Large intestine (tissue), 3 donors: ENCODE measurements at regions not wholly inside any gene's neighbourhood (a gene's known extent, or its start where the extent isn't known, plus 50 kb on each side); places are given as distances from the start of the nearest gene placed in this dataset.
"Not testable (repeated sequence)": the region's sequence is repeated elsewhere in the genome, so short reads cannot be mapped to it uniquely, and the experiment has no call there.

ENCODE experiments used
- DNase-seq, 2 donors: peaks; one replicate each; pipeline versions ENCODE4 v3.0.0 to v3.0.0-alpha.2; 2013
- H3K27ac ChIP-seq: one replicate; pipeline ENCODE4 v1.5.1; 2013; ENCODE audit warnings: low read length
- H3K27me3 ChIP-seq: 2 replicates; pipeline ENCODE4 v1.6.1; 2013; ENCODE audit warnings: low read length; ENCODE audit not compliant: control insufficient read depth, insufficient read depth
- H3K36me3 ChIP-seq: 2 replicates; pipeline ENCODE4 v1.6.1; 2013; ENCODE audit warnings: low read length; ENCODE audit not compliant: control insufficient read depth, insufficient read depth
- H3K4me1 ChIP-seq: one replicate; pipeline ENCODE4 v1.6.1; 2013; ENCODE audit warnings: low read length; ENCODE audit not compliant: control insufficient read depth, insufficient read depth
- H3K4me3 ChIP-seq: one replicate; pipeline ENCODE4 v1.5.1; 2013; ENCODE audit warnings: low read length
- H3K9me3 ChIP-seq: one replicate; pipeline ENCODE4 v1.6.1; 2013; ENCODE audit warnings: mild to moderate bottlenecking, low read depth, low read length, moderate library complexity; ENCODE audit not compliant: control insufficient read depth
- WGBS: methylation state at CpG from one replicate; pipeline ENCODE4 v1.1.5; 2013; ENCODE audit warnings: low lambda C conversion rate; ENCODE audit not compliant: insufficient coverage; 5-methylcytosine and 5-hydroxymethylcytosine counted together

DNA sequence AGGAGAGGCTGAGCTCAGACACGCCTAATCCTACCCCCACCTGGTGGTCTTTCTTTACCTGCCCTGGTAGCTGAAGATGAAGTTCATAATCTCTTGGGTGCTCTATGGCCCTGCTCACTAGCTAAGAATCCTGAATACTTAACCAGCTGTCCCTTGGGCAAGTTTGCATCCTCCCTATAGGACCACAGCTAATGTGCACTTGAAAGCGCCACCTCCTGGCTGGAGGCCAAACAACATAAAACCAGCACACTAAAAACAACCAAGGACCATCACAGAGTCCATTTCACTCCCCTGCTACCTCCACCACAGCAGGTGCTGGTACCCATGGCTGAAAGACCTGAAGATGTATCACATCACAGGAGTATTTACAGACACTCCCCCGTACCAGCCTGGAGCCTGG, 155.5 kb upstream of the SLC24A3 start:
- no CpG with 5 or more reads among the region's 3 CpGs for WGBS
- Histone ChIP-seq H3K27me3 (no peaks in the 10 kb centered on the region), H3K4me3 (no peak overlapping the region), H3K36me3 (no peaks in the 10 kb centered on the region), H3K9me3 (peaks cover 8% of the 10 kb centered on the region), H3K4me1 (no peaks in the 10 kb centered on the region), H3K27ac (no peak overlapping the region)
- no peak for DNase-seq

DNA sequence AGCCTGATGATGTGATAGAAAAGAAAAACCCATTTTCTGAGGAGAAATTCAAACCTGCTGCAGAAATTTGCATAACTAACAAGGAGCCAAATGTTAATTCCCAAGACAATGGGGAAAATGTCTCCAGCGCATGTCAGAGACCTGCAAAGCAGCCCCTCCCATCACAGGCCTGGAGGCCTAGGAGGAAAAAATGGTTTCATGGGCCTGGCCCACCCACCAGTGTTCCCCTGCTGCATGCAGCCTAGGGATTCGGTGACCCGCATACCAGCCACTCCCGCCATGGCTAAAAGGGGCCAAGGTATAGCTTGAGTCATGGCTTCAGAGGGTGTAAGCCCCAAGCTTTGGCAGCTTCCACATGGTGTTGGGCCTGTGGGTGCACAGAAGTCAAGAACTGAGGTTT, 147.7 kb upstream of the SLC24A3 start:
- H3K36me3 ChIP-seq, DNase-seq, H3K9me3 ChIP-seq, H3K4me3 ChIP-seq, H3K27ac ChIP-seq, H3K27me3 ChIP-seq, H3K4me1 ChIP-seq: not testable (repeated sequence)
- WGBS: no CpG with 5 or more reads among the region's 4 CpGs

DNA sequence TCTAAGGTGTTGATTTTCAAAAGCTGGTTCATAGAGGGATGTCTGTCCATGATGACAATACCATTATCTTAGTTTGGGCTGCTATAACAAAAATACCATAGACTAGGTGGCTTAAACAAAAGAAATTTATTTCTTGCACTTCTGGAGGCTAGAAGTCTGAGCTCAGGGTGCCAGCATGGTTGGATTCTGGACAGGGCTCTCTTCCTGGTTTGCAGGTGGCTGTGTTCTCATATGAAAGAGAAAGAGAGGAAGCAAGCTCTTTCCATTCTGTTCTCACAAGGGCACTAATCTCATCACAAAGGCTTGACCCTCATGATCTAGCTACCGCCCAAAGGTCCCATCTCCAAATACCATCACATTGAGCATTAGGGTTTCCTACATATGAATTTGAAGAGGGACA, 144.5 kb upstream of the SLC24A3 start:
- H3K27ac ChIP-seq: no peak overlapping the region
- no peak overlapping the region for H3K4me3 ChIP-seq
- no peaks in the 10 kb centered on the region for H3K27me3 ChIP-seq
- no peaks in the 10 kb centered on the region for H3K9me3 ChIP-seq
- no CpG with 5 or more reads among the region's 1 CpG for WGBS
- H3K4me1 ChIP-seq: no peaks in the 10 kb centered on the region
- no peaks in the 10 kb centered on the region for H3K36me3 ChIP-seq
- no peak for DNase-seq

DNA sequence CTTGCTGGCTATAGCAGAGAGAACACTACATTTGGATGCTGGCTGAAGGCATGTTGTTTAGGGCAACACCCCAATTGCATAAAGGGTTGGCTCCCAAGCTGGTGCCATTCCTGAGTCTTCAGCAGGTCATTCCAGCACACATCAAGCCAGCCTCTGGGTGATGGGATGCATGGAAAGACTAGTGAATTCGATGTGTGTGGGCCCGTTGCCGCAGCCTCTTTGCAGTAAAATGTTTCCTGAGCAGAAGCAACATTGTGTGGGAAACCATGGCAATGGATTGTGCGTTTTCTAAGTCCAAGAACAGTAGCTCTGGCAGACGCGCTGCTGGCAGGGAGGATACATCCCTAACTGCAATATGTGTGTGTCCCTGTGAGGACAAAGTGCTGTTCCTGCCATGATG, 142.4 kb upstream of the SLC24A3 start:
- no peak for DNase-seq
- no CpG with 5 or more reads among the region's 6 CpGs for WGBS

DNA sequence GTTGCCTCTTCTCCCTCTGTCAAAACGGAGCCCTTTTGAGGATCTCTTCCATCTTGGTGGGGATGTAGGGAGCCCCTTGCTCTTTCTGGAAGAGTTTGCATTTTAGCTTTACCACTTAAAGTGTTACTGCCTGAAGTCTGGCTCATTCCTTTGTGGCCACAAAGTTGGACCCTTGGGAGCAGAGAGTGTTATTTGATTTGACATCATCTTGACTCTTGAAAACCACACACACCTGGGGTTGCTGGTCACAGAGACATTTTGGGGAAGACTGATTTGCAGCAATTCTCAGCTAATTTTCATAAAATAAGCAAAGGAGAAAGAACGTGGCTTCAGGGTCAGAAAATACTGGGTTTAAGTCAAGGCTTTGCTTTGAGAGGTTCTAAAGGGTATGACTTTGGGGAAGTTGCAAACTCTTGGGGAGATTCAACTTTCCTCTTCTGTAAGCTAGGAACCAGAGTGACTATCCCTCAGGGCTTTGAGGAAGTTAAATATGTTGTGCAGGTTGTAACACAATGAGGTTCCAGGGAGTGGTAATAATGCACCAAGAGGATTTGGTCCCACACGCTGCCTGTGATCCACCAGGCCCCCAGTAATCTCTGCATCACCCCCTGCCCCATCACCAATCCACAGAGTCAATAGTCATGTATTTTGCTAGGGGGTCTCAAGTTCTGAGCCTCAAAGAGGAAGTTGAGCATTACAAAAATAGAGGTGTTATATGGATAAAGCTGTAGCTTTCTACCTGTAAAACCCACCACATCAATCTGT, 141.6 kb upstream of the SLC24A3 start:
- WGBS: 83% methylated on average over 1 of the region's 3 CpGs
- Histone ChIP-seq H3K36me3 (no peaks in the 10 kb centered on the region), H3K27ac (no peak overlapping the region)

More for the DNA sequence above, 142.4 kb upstream of the SLC24A3 start:
- H3K4me1 ChIP-seq: no peaks in the 10 kb centered on the region
- H3K4me3 ChIP-seq: no peak overlapping the region
- H3K36me3 ChIP-seq: no peaks in the 10 kb centered on the region
- no peak overlapping the region for H3K27ac ChIP-seq
- H3K27me3 ChIP-seq: no peaks in the 10 kb centered on the region
- no peaks in the 10 kb centered on the region for H3K9me3 ChIP-seq

DNA sequence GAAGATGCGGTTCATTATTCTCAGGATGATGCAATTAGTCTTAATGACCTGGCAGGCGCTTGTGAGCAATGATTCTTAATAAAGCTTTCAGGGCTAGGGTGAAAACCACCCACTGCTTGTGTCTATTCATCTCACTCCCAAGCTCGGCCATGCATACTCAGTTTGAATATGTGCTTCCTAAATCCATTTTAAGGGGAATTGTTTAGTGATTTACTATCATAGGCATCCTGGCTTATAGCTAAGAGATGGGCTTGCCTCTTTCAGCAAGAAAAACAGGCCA, 141.1 kb upstream of the SLC24A3 start:
- no peak overlapping the region for H3K27ac ChIP-seq
- no peaks in the 10 kb centered on the region for H3K36me3 ChIP-seq
- DNase-seq: no peak
- H3K27me3 ChIP-seq: no peaks in the 10 kb centered on the region
- no peaks in the 10 kb centered on the region for H3K4me1 ChIP-seq
- H3K9me3 ChIP-seq: no peaks in the 10 kb centered on the region
- no peak overlapping the region for H3K4me3 ChIP-seq
- WGBS: 100% methylated on average over 1 of the region's 3 CpGs

More for the DNA sequence above, 141.6 kb upstream of the SLC24A3 start:
- no peaks in the 10 kb centered on the region for H3K27me3 ChIP-seq
- H3K4me3 ChIP-seq: no peak overlapping the region
- H3K4me1 ChIP-seq: no peaks in the 10 kb centered on the region
- no peaks in the 10 kb centered on the region for H3K9me3 ChIP-seq
- DNase-seq: no peak

DNA sequence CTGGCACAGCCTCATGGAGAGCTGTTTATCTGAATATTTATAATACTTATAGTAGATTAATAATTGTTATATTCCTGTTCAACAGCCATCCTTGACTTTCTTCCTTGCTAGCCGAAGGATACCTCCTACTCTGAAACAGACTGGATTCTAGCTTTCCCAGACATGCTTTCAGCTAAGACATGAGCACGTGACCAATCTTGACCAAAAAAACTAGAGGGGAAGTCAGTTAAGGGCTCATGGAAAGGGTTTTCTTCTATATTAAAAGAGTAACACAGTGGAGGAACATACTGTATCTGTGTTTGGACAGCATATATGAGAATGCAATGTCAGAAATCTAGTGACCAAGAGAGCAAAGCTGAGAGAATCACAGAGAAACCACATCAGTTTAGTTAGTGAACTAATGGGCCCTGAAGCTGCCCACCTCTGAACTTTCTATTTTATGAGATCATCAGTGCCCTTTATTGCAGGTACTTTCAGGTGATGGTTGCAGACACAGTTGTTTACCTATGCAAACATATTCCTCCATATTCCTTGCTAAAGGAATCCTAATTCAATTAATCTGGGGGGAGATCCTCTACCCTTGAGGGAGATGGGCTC, 140.4 kb upstream of the SLC24A3 start:
- H3K4me1 ChIP-seq: no peaks in the 10 kb centered on the region
- 83% methylated on average over 1 of the region's 2 CpGs for WGBS
- no peaks in the 10 kb centered on the region for H3K9me3 ChIP-seq
- no peak for DNase-seq
- H3K4me3 ChIP-seq: no peak overlapping the region
- no peaks in the 10 kb centered on the region for H3K36me3 ChIP-seq
- no peaks in the 10 kb centered on the region for H3K27me3 ChIP-seq
- no peak overlapping the region for H3K27ac ChIP-seq

DNA sequence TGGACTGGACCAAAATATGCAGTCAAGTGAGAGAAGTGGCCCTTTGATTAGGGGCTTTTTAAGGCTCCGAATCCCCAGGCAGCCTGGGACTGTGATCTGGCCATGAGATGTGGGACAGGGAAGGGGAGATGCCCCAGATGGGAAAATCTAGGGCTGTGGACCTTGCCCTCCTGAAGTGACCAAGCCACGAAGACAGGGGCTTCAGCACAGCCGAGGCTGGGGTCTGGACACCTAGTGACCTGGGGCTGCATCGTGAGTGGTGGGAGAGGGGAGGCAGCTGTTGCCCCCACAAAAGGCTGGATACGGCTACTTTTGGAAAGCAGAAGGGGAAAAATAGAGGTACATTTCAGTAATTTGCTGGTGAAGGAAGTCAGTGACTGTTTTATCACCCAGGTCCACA, 139.5 kb upstream of the SLC24A3 start:
- H3K27ac ChIP-seq: no peak overlapping the region
- H3K4me1 ChIP-seq: no peaks in the 10 kb centered on the region
- no peaks in the 10 kb centered on the region for H3K9me3 ChIP-seq
- no CpG with 5 or more reads among the region's 5 CpGs for WGBS
- no peaks in the 10 kb centered on the region for H3K36me3 ChIP-seq
- no peaks in the 10 kb centered on the region for H3K27me3 ChIP-seq
- no peak overlapping the region for H3K4me3 ChIP-seq
- no peak for DNase-seq

DNA sequence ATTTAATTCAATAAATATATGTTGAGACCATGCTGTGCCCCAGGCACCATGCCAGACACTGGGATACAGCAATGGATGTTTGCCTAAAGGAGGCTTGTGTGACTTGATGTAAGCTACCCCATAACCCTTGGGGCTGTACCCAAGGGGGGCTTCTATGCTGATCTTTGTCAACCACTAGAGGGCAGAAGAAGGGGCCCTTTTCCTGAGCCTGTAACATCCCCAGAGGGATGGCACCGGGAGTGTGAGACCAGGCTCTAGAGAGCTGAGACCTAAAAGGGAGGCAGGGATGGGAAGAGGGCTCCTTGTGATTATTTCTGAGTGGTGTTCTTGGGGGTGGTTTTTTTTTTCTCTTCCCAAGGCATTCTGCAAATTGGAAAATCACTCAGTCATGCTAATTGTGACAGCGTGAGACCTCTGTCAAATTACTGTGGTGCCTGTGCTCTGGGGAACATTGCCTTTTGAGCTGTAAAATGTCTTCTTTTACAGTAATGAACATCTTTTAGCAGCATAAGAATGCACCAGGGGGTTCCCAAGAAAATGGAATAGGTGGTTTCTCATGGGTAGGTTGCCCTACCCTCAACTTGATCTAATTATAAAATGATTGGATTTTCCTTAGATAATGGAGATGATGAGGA, 138.7 kb upstream of the SLC24A3 start:
- H3K4me3 ChIP-seq: no peak overlapping the region
- no peaks in the 10 kb centered on the region for H3K27me3 ChIP-seq
- no peaks in the 10 kb centered on the region for H3K9me3 ChIP-seq
- H3K36me3 ChIP-seq: no peaks in the 10 kb centered on the region
- no CpG with 5 or more reads among the region's 2 CpGs for WGBS
- H3K27ac ChIP-seq: no peak overlapping the region
- no peaks in the 10 kb centered on the region for H3K4me1 ChIP-seq
- no peak for DNase-seq

DNA sequence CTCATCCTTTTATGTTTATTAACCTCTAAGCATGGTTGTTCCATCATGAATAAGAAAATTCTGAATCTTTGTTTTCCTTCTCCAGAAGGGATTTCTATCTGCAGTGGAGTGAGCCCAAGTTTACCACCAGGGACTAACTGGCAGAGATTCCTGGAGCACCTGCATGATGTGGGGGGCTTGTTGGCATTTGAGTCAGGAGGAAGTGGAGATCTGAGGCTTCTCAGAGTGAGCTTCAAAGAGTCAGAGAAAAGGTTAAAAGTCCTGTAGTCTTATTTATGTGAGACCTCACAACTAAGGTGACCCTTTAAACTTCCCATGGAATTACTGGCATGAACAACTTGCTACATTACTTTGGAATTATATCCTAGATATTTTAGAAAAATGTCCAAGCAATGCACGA, 138.1 kb upstream of the SLC24A3 start:
- H3K4me3 ChIP-seq: no peak overlapping the region
- no peak overlapping the region for H3K27ac ChIP-seq
- no CpG with 5 or more reads among the region's 1 CpG for WGBS
- no peaks in the 10 kb centered on the region for H3K36me3 ChIP-seq
- H3K27me3 ChIP-seq: no peaks in the 10 kb centered on the region
- no peak for DNase-seq
- H3K9me3 ChIP-seq: no peaks in the 10 kb centered on the region
- no peaks in the 10 kb centered on the region for H3K4me1 ChIP-seq
